Loucy (cell line): ENCODE measurements at regions not wholly inside any gene's neighbourhood (a gene's known extent, or its start where the extent isn't known, plus 50 kb on each side); places are given as distances from the start of the nearest gene placed in this dataset.

Source experiments
- H2AFZ ChIP-seq: fragments of 200-600 bp; sonication (generic); 2 replicates; pipeline ENCODE4 v1.6.0; 2016; ENCODE audit warnings: antibody characterized with exemption, mild to moderate bottlenecking, low read length, moderate library complexity
- H3F3A ChIP-seq: fragments of 200-600 bp; 2 replicates; pipeline ENCODE4 v1.6.0; 2016; ENCODE audit warnings: antibody characterized with exemption, low read depth, mild to moderate bottlenecking
- H3K27me3 ChIP-seq: fragments of 200-600 bp; sonication (generic); 2 replicates; pipeline ENCODE4 v1.6.1; 2014; ENCODE audit warnings: low read length, mild to moderate bottlenecking; ENCODE audit not compliant: insufficient read depth, poor library complexity, severe bottlenecking
- H3K36me3 ChIP-seq: fragments of 200-600 bp; sonication (generic); 2 replicates; pipeline ENCODE4 v1.6.1; 2016; ENCODE audit warnings: low read length; ENCODE audit not compliant: insufficient read depth
- H3K4me1 ChIP-seq: fragments of 200-600 bp; sonication (generic); 2 replicates; pipeline ENCODE4 v1.5.1; 2014; ENCODE audit warnings: low read length, mild to moderate bottlenecking; ENCODE audit not compliant: insufficient read depth, poor library complexity, severe bottlenecking
- H3K4me2 ChIP-seq: fragments of 200-600 bp; sonication (generic); 2 replicates; pipeline ENCODE4 v1.6.0; 2014; ENCODE audit warnings: antibody characterized with exemption, low read length, low read depth, mild to moderate bottlenecking; ENCODE audit not compliant: poor library complexity, severe bottlenecking
- H3K4me3 ChIP-seq: fragments of 200-600 bp; sonication (generic); 2 replicates; pipeline ENCODE4 v1.5.1; 2014; ENCODE audit warnings: low read length, mild to moderate bottlenecking, mixed read lengths; ENCODE audit not compliant: poor library complexity, severe bottlenecking
- H3K79me2 ChIP-seq: fragments of 200-600 bp; sonication (generic); 2 replicates; pipeline ENCODE4 v1.6.1; 2014; ENCODE audit warnings: low read length; ENCODE audit not compliant: insufficient read depth
- H3K9ac ChIP-seq: fragments of 200-600 bp; sonication (generic); 2 replicates; pipeline ENCODE4 v1.6.0; 2014; ENCODE audit warnings: mild to moderate bottlenecking, low read depth, low read length, moderate library complexity; ENCODE audit not compliant: poor library complexity, severe bottlenecking
- H3K9me2 ChIP-seq: fragments of 200-600 bp; sonication (generic); replicated peaks from 2 replicates; pipeline ENCODE4 v1.6.1; 2016; ENCODE audit warnings: low read depth, low read length, mixed read lengths
- H3K9me3 ChIP-seq: fragments of 200-600 bp; sonication (generic); 2 replicates; pipeline ENCODE4 v1.6.1; 2014; ENCODE audit warnings: mild to moderate bottlenecking, antibody characterized with exemption, low read length, low read depth; ENCODE audit not compliant: insufficient read depth
- H4K20me1 ChIP-seq: fragments of 200-600 bp; sonication (generic); 2 replicates; pipeline ENCODE4 v1.6.0; 2014; ENCODE audit warnings: antibody characterized with exemption, low read length, mild to moderate bottlenecking; ENCODE audit not compliant: insufficient read depth, poor library complexity, severe bottlenecking
- EZH2phosphoT487 ChIP-seq: fragments of 200-600 bp; IDR thresholded peaks from 2 replicates; pipeline ENCODE4 v1.6.1; 2018; ENCODE audit warnings: antibody characterized with exemption, mild to moderate bottlenecking, moderate library complexity, borderline replicate concordance
- TF ChIP-seq, protein P1 (sequence below): fragments of 200-600 bp; sonication (generic); conservative IDR thresholded peaks from 2 replicates; pipeline ENCODE4 v1.5.1; 2014; ENCODE audit warnings: mild to moderate bottlenecking, antibody characterized with exemption, low read length

DNA sequence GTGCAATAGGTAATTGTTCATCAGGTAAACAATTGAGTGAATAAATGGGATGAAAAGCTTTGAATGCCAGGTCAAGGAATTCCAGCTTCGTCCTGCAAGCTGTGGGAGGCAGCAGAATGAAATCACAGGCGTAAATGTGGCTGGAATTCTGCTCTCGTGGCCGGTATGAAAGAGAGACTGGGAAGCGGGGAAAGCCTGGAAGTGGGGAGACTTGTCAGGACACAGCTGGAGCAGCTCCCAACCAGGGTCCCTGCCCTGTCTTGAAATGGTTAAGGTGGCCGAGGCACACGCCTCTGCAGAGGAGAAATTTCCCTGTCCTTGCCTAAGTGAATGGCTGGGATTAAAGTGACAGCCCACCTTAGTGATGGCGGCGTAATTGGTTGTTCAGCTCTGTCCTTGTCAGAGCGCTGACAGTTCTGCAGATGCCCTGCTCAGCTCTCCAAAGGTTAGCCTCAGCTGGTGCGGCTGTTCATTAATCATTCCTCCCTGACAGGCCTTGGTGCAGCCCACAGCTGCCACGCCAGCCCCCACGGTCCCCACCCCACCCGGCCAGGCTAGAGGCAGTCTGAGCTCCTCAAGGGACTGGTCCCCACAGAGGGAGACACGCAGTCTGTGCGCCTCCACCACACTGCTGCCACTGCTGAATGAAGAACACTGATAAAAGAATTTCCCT, 398.3 kb upstream of the POU3F1 start:
- H3K9ac ChIP-seq: no peak overlapping the region
- no peaks in the 10 kb centered on the region for H3K4me1 ChIP-seq
- no peak overlapping the region for H3K4me3 ChIP-seq
- H2AFZ ChIP-seq: no peak overlapping the region
- peaks cover under 1% of the 10 kb centered on the region for H3K9me3 ChIP-seq
- H3K79me2 ChIP-seq: no peaks in the 10 kb centered on the region
- TF ChIP-seq EZH2phosphoT487: no peak
- TF ChIP-seq, protein P1, sequence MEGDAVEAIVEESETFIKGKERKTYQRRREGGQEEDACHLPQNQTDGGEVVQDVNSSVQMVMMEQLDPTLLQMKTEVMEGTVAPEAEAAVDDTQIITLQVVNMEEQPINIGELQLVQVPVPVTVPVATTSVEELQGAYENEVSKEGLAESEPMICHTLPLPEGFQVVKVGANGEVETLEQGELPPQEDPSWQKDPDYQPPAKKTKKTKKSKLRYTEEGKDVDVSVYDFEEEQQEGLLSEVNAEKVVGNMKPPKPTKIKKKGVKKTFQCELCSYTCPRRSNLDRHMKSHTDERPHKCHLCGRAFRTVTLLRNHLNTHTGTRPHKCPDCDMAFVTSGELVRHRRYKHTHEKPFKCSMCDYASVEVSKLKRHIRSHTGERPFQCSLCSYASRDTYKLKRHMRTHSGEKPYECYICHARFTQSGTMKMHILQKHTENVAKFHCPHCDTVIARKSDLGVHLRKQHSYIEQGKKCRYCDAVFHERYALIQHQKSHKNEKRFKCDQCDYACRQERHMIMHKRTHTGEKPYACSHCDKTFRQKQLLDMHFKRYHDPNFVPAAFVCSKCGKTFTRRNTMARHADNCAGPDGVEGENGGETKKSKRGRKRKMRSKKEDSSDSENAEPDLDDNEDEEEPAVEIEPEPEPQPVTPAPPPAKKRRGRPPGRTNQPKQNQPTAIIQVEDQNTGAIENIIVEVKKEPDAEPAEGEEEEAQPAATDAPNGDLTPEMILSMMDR: no peak
- H3K9me2 ChIP-seq: no peaks in the 10 kb centered on the region
- H3K4me2 ChIP-seq: no peak overlapping the region
- H3K27me3 ChIP-seq: no peaks in the 10 kb centered on the region
- H3F3A ChIP-seq: no peaks in the 10 kb centered on the region
- H4K20me1 ChIP-seq: no peaks in the 10 kb centered on the region
- H3K36me3 ChIP-seq: no peaks in the 10 kb centered on the region

DNA sequence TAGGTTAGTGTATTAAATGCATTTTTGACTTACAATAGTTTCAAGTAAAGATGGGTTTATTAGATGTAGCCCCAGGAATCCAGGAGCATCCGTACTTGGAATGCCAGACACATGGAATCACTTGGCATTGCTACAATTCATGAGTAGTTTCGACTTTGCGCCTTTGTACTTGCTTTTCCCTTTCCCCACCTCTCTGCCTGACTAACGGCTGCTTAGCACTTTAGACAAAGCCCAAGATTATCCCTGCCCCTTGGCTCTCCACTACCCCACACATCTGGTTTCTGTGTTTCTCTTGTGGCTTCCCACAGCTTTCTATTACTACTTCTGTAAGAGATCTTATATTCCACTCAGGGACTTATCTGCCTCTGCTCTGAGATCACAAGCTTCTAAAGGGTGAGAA, 397.7 kb upstream of the POU3F1 start:
- Histone ChIP-seq H3K4me3 (no peak overlapping the region), H3K36me3 (no peaks in the 10 kb centered on the region), H2AFZ (no peak overlapping the region), H3K27me3 (no peaks in the 10 kb centered on the region), H4K20me1 (no peaks in the 10 kb centered on the region), H3K4me1 (no peaks in the 10 kb centered on the region), H3K4me2 (no peak overlapping the region), H3K9me3 (peaks cover 4% of the 10 kb centered on the region), H3K79me2 (no peaks in the 10 kb centered on the region), H3K9ac (no peak overlapping the region), H3K9me2 (no peaks in the 10 kb centered on the region), H3F3A (no peaks in the 10 kb centered on the region)
- no peak for TF ChIP-seq EZH2phosphoT487
- TF ChIP-seq, protein P1: no peak

DNA sequence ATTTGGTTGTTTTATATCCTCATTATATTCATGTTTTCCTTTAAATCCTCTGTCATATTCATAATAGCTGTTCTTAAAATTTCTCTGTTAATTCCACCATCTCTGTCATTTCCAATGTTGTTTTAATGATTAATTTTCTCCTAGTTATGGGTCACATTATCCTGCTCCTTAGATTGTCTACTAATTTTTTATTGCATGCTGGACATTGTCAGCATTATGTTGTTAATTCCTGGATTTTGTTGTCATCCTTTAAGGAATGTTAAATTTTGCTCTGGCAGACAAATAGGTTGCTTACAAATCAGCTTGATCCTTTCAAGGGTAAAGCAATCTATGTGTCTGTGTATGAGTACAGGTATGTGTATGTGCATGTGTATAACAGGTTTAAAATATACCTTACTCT, 393.8 kb upstream of the POU3F1 start:
- Histone ChIP-seq H3K36me3 (no peaks in the 10 kb centered on the region), H3K27me3 (no peaks in the 10 kb centered on the region), H3K9ac (no peak overlapping the region), H3F3A (no peaks in the 10 kb centered on the region), H2AFZ (no peak overlapping the region), H3K4me3 (no peak overlapping the region), H3K79me2 (no peaks in the 10 kb centered on the region), H4K20me1 (no peaks in the 10 kb centered on the region), H3K4me2 (no peak overlapping the region), H3K9me3 (peaks cover 4% of the 10 kb centered on the region; the same call in 1 of the 2 replicates), H3K4me1 (no peaks in the 10 kb centered on the region), H3K9me2 (no peaks in the 10 kb centered on the region)
- TF ChIP-seq, protein P1: no peak
- TF ChIP-seq EZH2phosphoT487: no peak
